SHP77 treated with DMSO at 0.1 percent for 48 hours (cell line): ENCODE measurements at regions not wholly inside any gene's neighbourhood (a gene's known extent, or its start where the extent isn't known, plus 50 kb on each side); places are given as distances from the start of the nearest gene placed in this dataset.
"Not testable (repeated sequence)": the region's sequence is repeated elsewhere in the genome, so short reads cannot be mapped to it uniquely, and the experiment has no call there.

ENCODE experiments used
- DNase-seq: peaks from one replicate; lab custom pipeline; 2025; lab: John Stamatoyannopoulos, UW

DNA sequence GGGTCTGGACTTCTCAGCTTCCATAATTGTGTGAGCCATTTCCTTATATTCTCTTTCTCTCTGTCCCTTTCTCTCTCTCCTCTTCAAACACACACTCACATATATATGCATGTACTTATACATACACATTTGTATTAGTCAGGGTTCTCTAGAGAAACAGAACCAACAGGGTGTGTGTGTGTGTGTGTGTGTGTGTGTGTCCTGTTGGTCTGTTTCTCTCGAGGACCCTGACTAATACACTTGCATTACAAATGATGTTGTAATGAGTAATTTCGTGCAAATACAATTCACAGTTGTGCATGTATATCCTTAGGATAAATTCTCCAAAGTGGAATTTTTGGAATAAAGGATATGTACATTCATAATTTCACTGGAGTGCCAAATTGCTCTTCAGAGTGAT, 115.3 kb downstream of the NPIPB5 start:
- DNase-seq, result no peak

DNA sequence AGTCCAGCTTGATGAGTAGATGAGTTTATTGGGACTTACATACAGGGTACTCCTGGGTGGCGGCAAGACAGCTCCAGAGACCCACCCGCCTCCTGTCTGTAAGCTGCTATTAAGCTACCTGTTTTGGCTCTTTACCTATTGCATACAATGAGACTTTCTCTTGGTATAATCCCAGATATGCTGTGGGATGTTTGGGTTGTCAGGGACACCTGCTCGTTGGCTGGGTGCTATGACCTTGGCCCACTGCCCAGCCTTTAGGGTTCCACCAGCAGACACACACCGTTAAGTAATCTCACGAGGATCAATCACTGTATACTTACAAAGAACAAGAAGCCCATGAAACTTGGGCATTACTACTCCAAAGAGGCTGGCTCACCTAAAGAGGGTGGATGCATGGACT, 116.4 kb downstream of the NPIPB5 start:
- DNase-seq, result no peak

DNA sequence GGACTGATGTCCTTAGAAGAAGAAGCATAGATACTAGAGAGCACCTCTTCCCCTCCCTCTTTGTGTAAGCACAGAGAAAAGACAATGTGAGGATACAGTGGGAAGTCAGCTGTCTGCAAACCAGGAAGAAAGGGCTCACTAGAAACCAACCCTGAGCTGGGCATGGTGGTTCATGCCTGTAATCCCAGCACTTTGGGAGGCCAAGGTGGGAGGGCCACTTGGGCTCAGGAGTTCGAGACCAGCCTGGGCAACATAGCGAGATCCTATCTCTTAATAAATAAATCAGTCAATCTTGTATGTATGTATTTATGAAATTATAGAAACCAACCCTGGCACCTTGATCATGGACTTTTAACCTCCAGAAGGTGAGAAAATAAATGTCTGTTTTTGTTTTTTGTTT, 118.3 kb downstream of the NPIPB5 start:
- DNase-seq, result no peak

DNA sequence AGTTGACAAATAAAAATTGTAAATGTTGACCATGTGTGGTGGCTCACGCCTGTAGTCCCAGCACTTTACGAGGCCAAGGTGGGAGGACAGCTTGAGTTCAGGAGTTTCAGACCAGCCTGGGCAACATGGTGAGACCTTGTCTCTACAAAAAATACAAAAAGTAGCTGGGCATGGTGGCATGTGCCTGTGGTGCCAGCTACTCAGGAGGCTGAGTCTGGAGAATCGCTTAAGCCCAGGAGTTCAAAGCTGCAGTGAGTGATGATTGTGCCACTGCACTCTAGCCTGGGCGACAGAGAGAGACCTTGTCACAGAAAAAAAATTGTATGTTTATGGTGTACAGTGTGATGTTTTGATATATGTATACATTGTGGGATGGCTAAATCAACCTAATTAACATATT, 119.6 kb downstream of the NPIPB5 start:
- no peak for DNase-seq

DNA sequence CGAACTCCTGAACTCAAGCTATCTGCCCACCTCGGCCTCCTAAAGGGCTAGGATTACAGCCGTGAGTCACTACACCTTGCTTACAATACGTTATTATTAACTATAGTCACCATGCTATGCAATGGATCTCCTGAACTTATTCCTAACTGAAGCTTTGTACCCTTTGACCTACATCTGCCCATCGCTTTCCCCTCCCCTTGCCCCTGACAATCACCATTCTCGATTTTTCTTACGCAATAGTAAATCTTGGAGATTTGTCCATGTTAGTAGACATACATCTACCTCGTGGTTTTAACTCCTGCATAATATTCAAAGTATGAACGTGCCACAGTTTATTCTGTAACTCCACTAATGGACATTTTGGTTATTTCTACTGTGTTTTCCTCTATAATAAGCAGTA, 120.6 kb downstream of the NPIPB5 start:
- no peak for DNase-seq

DNA sequence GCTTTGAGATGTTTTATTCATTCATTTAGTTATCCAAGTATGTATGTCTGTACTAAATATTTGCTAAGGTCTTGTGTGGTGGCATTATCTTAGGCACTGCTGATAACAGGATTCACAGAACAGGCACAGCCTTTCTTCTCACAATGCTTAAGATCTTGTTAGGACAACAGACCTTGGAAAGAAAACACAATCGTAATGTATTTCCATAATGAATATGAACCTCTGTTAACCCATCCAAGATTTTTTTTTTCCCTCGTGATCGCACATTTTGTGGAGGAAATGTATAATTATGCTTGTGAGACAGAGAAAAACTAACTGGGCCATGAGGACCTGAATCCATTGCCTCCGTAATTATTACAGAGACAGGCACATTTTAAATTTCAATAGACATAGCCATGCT, 121.9 kb downstream of the NPIPB5 start:
- DNase-seq, result no peak

DNA sequence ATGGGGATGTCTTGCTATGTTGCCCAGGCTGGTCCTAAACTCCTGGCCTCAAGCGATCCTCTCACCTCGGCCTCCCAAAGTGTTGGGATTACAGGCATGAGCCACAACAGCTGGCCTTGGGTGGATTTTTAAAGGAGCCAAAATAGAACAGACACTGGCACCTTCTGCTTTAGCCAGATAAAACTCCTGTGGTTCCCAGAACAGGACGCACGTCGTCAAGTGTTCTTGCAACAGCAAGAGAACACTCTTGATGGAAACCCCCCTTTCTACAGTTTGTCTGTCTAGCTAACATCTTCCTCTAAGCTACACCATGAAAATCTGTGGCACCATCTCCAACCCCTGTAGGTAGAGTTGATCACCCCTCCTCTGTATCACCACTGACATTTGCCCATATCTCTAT, 122.6 kb downstream of the NPIPB5 start:
- no peak for DNase-seq

DNA sequence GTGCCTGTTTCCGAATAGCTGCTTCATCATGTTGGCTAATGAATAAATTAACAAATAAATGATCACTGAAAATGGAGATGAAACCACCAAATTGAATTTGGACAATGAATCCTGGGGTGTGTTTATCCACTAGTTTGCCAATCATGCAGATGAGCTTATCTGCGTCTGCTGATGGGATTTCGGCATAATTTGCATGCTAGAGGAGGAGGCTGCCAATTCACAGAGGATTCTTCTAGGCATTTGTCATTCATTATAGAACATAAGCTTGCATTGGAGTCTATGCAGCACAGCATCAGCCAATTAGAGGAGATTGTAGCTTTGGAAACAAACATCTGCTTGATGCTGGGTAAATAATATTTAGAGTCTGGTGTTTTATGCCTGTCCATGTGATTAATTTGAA, 123.1 kb downstream of the NPIPB5 start:
- no peak for DNase-seq

DNA sequence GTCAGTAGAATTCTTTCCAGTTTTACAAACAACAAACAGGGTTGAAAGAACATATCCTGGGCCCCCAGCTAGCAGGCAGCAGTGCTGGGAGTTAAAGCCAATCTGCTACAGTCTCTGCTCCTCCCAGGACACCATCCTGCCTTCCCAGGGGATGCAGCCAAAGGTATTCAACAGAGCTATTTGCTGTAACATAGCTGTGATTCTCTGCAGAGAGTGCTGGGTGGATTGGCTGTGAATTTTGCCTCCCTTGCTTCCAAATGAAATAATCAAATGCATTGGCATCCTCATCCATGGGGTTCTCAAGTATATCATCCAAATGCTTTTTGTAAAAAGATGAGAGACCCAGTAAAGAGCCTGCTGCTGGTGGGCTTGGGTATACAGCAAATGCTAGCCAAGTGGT, 124.3 kb downstream of the NPIPB5 start:
- no peak for DNase-seq

DNA sequence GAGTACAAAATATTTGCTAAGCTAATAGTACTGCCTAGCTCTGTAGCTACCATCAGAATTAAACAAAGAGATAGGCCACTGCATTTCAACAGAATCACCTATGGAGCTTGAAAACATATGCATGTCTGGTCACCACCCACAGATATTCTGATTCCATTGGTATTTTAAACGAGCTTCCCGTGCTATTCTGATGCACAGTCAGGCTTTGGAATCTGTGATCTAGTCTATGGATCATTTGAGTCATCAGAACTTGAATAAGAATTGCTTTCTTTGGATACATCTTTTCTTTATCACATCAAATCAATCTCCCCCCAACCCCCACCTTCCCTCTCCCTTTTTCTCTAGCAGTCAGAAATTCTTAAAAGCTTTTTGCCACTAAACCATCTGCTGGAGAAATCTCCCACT, 124.7 kb downstream of the NPIPB5 start:
- no peak for DNase-seq

DNA sequence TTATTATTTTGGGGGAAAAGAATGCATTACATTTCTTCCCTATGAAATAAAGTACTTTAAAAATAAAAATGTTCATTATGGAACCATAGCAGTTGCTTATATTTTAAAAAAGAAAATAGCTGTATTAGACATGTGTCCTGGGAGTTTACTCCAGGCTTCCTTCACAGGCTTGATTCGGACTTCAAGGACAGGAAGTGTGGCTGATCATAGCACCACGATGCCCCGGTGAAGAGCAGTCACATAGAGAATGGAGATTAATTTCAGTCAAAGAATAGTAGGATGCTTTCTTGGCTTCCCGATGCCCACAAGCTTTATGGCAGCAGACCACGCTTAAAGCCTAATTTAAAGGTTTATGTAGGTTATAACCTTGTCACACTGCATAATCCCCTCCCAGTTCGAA, 125.1 kb downstream of the NPIPB5 start:
- DNase-seq, result no peak

DNA sequence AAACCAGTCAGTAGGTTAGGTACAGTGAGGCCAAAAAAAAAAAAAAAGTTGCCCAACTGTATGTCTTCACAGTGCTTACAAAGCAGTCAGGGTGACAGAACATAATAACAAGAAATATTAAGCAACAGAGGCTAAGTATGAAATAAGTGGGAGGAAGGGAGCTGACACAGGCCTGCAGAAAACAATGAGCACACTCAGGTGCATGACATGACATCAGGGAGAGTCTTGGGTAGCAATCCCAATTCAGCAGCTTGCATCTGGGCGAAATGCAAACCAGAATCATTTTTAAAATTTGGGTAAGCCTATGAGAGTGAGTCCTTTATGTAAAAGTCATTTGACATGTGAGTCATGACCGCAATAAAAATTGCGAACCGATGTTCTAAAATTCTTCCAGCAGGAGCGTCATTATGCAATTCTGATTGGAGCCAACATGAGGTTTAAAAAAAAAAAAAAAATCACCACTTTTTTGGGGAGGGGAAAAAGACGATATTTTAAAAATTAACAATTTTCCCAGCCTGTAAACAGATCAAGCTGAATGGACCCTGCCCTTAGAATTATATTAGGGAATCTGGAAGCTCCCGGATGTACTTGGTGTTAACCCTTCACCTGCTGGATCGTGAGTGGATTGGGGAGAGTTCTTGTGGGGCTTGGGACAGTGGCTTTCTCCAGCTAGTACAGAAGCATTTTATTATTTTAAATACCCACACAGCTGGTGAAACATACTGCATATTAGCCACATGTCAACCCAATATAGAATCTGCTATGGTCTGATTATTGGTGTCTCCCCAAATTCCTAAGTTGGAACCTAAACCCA, 127.9 kb downstream of the NPIPB5 start:
- DNase-seq, result no peak

DNA sequence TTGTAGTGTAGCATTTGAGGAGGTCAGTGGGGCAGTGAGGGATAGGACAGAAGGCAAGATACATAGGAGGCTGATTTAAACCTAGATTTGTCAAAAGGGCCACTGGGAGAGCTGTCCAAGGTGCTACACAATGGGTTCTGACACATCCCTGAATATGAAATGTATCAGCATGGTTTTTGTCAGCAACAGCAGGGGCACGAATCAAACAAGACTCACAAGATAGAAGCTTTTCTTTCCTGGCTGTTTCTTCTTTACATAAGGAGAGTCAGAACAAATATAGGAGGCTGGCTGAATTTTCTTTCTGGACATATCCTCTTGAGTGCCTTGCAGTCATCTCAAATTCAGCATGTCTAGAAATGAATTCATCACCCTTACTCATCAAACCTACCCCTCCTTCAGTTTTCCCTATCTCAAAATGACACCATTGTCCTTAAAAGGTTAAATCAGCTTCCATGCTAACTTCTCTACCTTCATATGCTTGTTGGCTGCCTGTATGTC, 130.5 kb downstream of the NPIPB5 start:
- DNase-seq, result no peak

DNA sequence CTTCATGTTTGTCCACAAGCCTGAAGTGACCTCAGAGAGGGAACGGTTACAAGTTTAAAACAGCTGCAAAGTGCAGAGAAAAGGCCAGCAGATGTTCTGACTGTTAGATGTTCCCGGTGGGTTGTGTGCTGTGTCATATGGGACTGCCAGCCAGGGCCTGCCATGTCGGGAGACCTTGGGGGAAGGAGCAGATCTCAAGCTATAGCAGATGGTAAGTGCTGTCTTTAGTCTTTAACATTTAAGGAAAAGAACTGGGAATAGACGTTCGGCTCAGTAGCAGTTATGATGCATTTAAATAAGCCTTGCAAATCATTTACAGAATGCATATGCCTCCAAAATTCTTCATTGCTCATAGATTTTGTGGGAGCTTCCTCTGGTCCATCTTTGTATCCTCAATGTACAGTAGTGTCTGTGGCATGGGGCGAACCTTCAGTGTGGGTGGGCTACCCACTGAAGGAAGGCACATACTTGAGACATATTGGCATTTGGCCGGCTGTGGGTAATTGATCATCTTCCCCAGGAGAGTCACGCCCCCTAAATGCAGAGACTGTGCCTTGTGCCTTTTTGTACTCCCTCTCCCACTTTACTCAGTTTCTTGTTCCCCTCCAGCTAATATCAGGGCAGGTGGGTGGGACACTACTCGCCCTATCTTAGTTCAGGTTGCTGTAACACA, 131.9 kb downstream of the NPIPB5 start:
- no peak for DNase-seq

DNA sequence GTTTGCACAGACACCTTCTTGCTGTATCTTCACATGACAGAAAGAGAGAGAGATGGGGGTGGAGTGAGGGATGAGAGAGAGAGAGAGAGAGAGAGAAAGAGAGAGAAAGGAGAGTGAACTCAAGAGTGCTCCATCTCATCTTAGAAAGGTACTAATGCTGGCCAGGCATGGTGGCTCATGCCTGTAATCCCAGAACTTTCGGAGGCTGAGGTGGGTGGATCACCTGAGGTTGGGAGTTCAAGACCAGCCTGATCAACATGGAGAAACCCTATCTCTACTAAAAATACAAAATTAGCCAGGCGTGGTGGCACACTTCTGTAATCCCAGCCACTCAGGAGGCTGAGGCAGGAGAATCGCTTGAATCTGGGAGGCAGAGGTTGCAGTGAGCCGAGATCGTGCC, 132.5 kb downstream of the NPIPB5 start:
- not testable (repeated sequence) for DNase-seq

DNA sequence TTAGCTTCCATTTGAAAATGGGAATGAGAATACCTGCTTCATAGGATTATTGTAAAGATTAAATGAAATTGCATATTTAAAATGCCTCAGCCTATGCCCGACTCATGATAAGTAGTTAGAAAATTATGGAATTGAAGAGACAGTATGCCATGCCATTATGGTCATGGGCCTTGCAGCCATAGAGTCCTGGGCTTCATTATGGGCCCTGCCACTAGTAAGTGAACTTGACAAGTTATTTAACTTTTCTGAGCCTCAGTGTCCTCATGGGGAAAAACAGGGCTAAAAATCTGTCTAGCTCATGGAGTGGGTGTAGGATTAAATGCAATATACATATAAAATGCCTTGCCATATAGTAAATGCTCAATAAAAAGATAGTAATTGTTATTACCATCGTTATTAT, 133.2 kb downstream of the NPIPB5 start:
- DNase-seq, result no peak

DNA sequence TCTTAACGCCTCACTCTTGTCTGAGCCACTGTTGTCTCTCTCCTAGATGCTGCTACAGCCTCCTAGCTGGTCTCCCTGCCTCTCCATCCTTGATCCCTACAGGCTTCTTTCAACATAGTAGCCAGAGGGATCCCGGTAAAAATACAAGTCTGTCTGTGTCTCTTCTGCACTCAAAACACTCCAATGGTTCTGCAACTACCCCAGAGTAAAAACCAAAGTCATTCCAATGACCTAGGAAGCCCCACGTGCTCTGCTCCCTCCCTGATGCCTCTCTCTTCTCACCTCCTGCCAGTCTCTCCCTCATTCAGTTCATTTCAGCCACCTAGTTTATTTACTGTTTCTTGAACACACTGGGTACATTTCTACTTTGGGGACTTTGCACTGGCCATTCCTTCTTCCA, 135.2 kb downstream of the NPIPB5 start:
- no peak for DNase-seq

DNA sequence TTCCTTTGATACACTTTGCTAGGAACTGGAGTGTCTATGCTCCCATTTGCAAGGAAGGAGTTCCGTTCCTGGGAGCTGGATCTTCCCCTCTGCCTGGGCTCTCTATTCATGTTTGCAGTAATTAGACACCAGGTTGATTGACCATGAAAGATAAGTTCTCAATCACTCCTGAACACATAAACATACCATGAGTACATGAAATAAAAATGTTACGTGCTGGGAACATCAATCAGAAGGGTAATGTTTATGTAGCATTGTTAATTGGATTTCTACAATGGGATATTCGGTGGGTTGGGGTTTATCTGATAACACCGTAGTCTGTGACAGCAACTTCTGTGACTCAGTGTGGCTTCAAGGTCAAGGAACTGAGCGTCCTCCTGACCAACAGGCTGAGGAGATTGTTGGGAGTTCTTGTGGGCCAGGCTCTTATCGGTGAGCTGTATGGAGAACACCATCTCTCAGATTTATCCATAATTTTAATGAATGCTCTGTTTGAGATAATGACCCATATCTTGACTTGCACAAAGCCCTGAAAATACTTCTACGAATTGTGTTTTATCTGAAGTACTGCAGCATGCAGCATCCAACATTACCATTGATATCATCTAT, 136.4 kb downstream of the NPIPB5 start:
- DNase-seq, result no peak

DNA sequence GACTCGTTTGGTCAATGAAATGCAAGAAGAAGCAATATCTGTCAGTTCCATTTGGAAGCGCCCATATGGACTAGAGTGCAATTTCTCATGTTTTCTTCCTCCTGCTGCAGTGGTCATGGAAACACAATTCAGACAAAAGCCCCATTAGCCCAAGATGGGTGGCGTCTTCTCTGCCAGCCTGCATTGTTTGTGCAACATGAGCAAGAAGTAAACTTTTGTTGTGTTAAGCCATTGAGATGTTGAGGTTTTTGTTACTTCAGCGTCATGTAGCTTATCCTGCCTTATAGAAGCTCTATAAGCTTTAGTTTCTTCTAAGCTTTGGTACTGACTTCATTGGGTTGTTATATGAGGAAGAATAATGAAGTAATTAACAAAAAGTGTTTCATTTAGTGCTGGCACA, 137.4 kb downstream of the NPIPB5 start:
- DNase-seq, result no peak

DNA sequence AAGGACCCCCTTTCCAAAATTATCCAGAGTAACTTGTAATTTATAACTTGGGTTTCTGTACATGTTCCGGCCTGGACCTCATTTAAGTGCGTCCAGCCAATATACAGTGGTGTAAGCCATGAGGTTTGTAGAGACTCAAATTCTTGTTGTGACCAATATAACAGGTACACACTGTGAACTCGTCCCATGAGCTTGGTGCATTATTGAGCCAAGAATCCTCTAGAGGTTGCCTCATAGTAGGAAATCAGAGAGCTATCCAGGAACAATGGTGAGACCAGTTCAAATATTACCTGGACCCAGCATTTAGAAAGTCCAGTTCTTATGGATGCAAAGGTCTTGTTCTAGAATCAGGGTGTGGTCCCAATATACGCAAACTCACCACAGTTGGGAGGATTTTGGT, 138.2 kb downstream of the NPIPB5 start:
- DNase-seq, result no peak

DNA sequence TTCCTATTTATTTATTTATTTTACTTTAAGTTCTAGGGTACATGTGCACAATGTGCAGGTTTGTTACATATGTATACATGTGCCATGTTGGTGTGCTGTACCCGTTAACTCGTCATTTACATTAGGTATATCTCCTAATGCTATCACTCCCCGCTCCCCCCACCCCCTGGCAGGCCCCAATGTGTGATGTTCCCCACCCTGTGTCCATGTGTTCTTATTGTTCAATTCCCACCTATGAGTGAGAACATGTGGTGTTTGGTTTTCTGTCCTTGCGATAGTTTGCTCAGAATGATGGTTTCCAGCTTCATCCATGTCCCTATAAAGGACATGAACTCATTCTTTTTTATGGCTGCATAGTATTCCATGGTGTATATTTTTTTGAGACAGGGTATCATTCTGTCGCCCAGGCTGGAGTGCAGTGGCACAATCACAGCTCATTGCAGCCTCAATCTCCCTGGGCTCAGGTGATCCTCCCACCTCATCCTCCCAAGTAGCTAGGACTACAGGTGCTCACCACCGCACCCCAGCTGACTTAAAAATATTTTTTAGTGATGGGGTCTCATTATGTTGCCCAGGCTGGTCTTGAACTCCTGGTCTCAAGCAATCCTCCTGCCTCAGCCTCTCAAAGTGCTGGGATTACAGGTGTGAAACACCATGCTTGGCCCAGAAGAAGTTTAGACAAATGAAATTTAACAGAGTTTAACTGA, 140.6 kb downstream of the NPIPB5 start:
- not testable (repeated sequence) for DNase-seq

DNA sequence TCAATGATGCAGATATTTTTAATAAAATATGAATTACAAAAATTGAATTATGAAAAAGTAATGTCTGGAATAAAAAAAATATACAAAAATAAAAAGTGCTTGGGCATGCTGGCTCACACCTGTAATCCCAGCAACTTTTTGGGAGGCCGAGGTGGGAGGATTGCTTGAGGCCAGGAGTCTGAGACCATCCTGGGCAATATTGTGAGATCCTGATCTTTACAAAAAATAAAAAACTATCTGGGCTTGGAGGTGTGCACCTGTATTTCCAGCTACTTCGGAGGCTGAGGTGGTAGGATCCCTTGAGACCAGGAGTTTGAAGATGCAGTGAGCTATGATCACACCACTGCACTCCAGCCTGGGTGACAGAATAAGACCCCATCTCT, 141.8 kb downstream of the NPIPB5 start:
- no peak for DNase-seq

DNA sequence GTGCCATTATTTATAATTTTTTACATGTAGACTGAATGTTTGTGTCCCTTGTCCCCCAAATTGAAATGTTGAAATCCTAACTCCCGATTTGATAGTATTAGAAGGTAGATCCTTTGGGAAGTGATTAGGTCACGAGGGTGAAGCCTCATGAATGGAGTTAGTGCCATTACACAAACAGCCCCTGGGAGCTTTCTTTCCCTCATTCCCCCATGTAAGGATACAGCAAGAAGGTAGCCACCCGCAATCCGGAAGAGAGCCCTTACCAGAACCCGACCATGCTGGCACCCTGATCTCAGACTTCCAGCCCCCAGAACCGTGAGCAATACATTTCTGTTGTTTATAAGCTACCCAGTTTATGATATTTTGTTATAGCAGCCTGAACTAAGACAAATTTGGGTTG, 143.2 kb downstream of the NPIPB5 start:
- DNase-seq, result no peak
